ENCODE measurements at regions not wholly inside any gene's neighbourhood (a gene's known extent, or its start where the extent isn't known, plus 50 kb on each side); places are given as distances from the start of the nearest gene placed in this dataset.

DNA sequence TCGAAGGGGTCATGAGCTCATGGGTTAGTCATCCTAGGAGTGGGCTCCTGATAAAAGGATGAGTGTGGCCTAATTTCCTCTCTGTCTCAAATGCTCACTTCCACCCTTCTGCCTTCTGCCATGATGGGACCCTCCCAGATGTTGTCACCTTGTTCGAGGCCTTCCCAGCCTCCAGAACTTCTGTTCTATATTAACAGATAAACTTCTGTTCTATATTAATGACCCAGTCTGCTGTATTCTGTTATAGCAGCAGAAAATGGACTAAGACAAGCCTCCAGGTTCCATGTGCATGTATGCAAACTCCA, 583.2 kb downstream of the GLRX3 start:
- no peak overlapping the region for H2AFZ ChIP-seq (ENCODE audit: low read depth)
- no peak overlapping the region for H3K9ac ChIP-seq
- H3K27ac ChIP-seq = no peak overlapping the region
- no peak overlapping the region for H3K4me3 ChIP-seq (IDR thresholded peaks at IDR 0.05; ENCODE audit: insufficient read depth, low read depth, low read length)
- TF ChIP-seq CTCF (conservative IDR thresholded peaks at IDR 0.05; ENCODE audit: low read depth, low read length) = no peak
- no peaks in the 10 kb centered on the region for H3K36me3 ChIP-seq (ENCODE audit: insufficient read depth)
- H3K79me2 ChIP-seq (ENCODE audit: insufficient read depth, low read depth) = no peaks in the 10 kb centered on the region
- no peaks in the 10 kb centered on the region for H3K27me3 ChIP-seq (ENCODE audit: insufficient read depth, low read depth)
- H3K4me1 ChIP-seq (ENCODE audit: low read depth, poor library complexity, severe bottlenecking) = no peaks in the 10 kb centered on the region
- no peaks in the 10 kb centered on the region for H4K20me1 ChIP-seq (ENCODE audit: insufficient read depth)
- no peak overlapping the region for H3K4me2 ChIP-seq

DNA sequence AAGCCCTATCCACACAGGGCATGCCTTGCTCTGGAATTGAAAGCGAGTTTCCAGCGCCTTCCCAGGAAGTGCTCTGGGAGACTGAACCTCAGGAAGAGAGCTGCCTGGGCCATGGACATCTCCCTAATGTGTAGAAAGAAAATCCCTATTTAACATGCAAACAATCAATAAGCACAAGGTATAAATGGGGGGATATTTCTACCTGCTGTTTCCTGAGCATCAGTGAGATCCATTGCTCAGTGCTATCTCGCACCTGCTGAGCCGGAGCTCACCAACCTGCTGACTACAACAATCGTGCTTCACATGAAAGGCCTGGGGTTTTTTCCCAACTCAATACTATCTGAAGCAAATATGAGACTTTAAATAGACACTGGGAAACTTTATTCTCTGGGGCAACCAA, 584.0 kb downstream of the GLRX3 start:
- no peak overlapping the region for H2AFZ ChIP-seq (ENCODE audit: low read depth)
- no peaks in the 10 kb centered on the region for H3K27me3 ChIP-seq (ENCODE audit: insufficient read depth, low read depth)
- no peaks in the 10 kb centered on the region for H3K79me2 ChIP-seq (ENCODE audit: insufficient read depth, low read depth)
- no peaks in the 10 kb centered on the region for H4K20me1 ChIP-seq (ENCODE audit: insufficient read depth)
- TF ChIP-seq CTCF (conservative IDR thresholded peaks at IDR 0.05; ENCODE audit: low read depth, low read length) = no peak
- H3K36me3 ChIP-seq (ENCODE audit: insufficient read depth) = no peaks in the 10 kb centered on the region
- H3K9ac ChIP-seq = no peak overlapping the region
- no peak overlapping the region for H3K4me2 ChIP-seq
- no peaks in the 10 kb centered on the region for H3K4me1 ChIP-seq (ENCODE audit: low read depth, poor library complexity, severe bottlenecking)
- no peak overlapping the region for H3K4me3 ChIP-seq (IDR thresholded peaks at IDR 0.05; ENCODE audit: insufficient read depth, low read depth, low read length)
- no peak overlapping the region for H3K27ac ChIP-seq

DNA sequence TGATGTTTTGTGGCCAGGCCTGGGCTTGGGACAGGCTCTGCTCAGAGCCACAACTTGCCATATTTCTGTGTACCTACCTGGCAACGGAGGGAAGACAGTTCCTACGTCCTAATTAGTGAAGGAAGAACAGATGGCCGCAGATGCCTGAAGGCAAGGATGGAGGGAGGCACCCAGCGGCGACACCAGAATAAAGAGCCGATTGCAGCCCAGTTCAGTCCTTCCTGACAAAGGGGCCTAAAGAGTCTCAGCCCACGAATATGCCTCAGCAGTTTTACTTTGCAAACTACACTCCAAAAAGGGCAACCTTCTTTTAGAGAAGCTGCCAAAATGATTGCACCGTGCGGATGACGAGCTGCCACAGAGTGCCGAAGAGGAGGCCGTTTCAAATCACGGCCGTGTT, 585.8 kb downstream of the GLRX3 start:
- no peak overlapping the region for H3K4me3 ChIP-seq (IDR thresholded peaks at IDR 0.05; ENCODE audit: insufficient read depth, low read depth, low read length)
- H2AFZ ChIP-seq (ENCODE audit: low read depth) = no peak overlapping the region
- H3K4me1 ChIP-seq (ENCODE audit: low read depth, poor library complexity, severe bottlenecking) = no peaks in the 10 kb centered on the region
- no peak for TF ChIP-seq CTCF (conservative IDR thresholded peaks at IDR 0.05; ENCODE audit: low read depth, low read length)
- H3K36me3 ChIP-seq (ENCODE audit: insufficient read depth) = no peaks in the 10 kb centered on the region
- H3K27ac ChIP-seq = no peak overlapping the region
- H3K9ac ChIP-seq = no peak overlapping the region
- no peaks in the 10 kb centered on the region for H3K79me2 ChIP-seq (ENCODE audit: insufficient read depth, low read depth)
- no peaks in the 10 kb centered on the region for H4K20me1 ChIP-seq (ENCODE audit: insufficient read depth)
- no peak overlapping the region for H3K4me2 ChIP-seq
- no peaks in the 10 kb centered on the region for H3K27me3 ChIP-seq (ENCODE audit: insufficient read depth, low read depth)

DNA sequence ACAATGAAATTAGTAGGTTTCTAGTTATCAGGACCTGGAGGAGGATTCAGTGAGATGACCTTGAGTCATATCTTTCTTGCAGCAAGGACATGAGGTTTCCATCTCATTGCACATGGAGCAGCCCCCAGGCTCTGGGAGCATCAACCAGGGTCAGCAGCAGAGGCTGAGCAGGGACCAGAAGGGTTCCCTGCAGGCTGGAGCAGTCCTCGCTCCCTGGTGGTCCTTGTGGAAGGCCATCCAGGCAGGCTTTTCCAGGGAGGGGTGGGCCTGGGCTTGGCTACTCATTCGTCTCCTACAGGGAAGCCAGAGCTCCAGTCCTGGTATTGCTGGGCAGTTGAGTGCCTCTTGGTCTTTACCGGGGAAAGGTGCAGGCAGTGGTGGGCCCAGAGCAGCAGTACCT, 587.5 kb downstream of the GLRX3 start:
- Histone ChIP-seq H2AFZ (ENCODE audit: low read depth) (no peak overlapping the region), H3K4me1 (ENCODE audit: low read depth, poor library complexity, severe bottlenecking) (no peaks in the 10 kb centered on the region), H3K79me2 (ENCODE audit: insufficient read depth, low read depth) (no peaks in the 10 kb centered on the region), H4K20me1 (ENCODE audit: insufficient read depth) (no peaks in the 10 kb centered on the region), H3K27ac (no peak overlapping the region), H3K9ac (no peak overlapping the region), H3K4me2 (no peak overlapping the region), H3K4me3 (IDR thresholded peaks at IDR 0.05; ENCODE audit: insufficient read depth, low read depth, low read length) (no peak overlapping the region), H3K27me3 (ENCODE audit: insufficient read depth, low read depth) (no peaks in the 10 kb centered on the region), H3K36me3 (ENCODE audit: insufficient read depth) (no peaks in the 10 kb centered on the region)
- no peak for TF ChIP-seq CTCF (conservative IDR thresholded peaks at IDR 0.05; ENCODE audit: low read depth, low read length)

GRCh38 chr10:130725474-130725970, 586.0 kb downstream of the TCERG1L start:
- H4K20me1 ChIP-seq (ENCODE audit: insufficient read depth) = no peaks in the 10 kb centered on the region
- H3K27ac ChIP-seq = no peak overlapping the region
- H3K79me2 ChIP-seq (ENCODE audit: insufficient read depth, low read depth) = no peaks in the 10 kb centered on the region
- H3K36me3 ChIP-seq (ENCODE audit: insufficient read depth) = no peaks in the 10 kb centered on the region
- H3K4me2 ChIP-seq = no peak overlapping the region
- no peaks in the 10 kb centered on the region for H3K27me3 ChIP-seq (ENCODE audit: insufficient read depth, low read depth)
- no peaks in the 10 kb centered on the region for H3K4me1 ChIP-seq (ENCODE audit: low read depth, poor library complexity, severe bottlenecking)
- no peak overlapping the region for H3K4me3 ChIP-seq (IDR thresholded peaks at IDR 0.05; ENCODE audit: insufficient read depth, low read depth, low read length)
- no peak overlapping the region for H3K9ac ChIP-seq
- no peak overlapping the region for H2AFZ ChIP-seq (ENCODE audit: low read depth)
- TF ChIP-seq CTCF (conservative IDR thresholded peaks at IDR 0.05; ENCODE audit: low read depth, low read length) = no peak

Measured in KMS-11 (cell line).